ENCODE measurements at regions not wholly inside any gene's neighbourhood (a gene's known extent, or its start where the extent isn't known, plus 50 kb on each side); places are given as distances from the start of the nearest gene placed in this dataset.

GRCh38 chr1:29425631-29426030, 189.3 kb downstream of the PTPRU start:
- Histone ChIP-seq H3K4me1 (ENCODE audit: control insufficient read depth, insufficient read depth, low read length) (no peaks in the 10 kb centered on the region), H3K27ac (ENCODE audit: control insufficient read depth, insufficient read depth) (no peak overlapping the region), H3K9me3 (replicated peaks; ENCODE audit: control insufficient read depth, insufficient read depth, low read length) (no peaks in the 10 kb centered on the region; the same call in 2 of the 3 replicates), H3K4me2 (ENCODE audit: control insufficient read depth, insufficient read depth) (no peak overlapping the region), H3K79me2 (ENCODE audit: control insufficient read depth, insufficient read depth, low read length) (no peaks in the 10 kb centered on the region), H3K36me3 (ENCODE audit: control insufficient read depth in 2 of 2, insufficient read depth in 2 of 2, low read length in 1 of 2) (no peaks in the 10 kb centered on the region), H2AFZ (ENCODE audit: control insufficient read depth, low read depth, low read length) (no peak overlapping the region), H3K4me3 (no peak overlapping the region), H3K27me3 (replicated peaks in 1 of 2; ENCODE audit: control insufficient read depth in 2 of 2, insufficient read depth in 2 of 2, low read length in 1 of 2) (no peaks in the 10 kb centered on the region; a peak in 1 of 4 replicates), H4K20me1 (ENCODE audit: control insufficient read depth, insufficient read depth) (no peaks in the 10 kb centered on the region), H3K9ac (ENCODE audit: control insufficient read depth, insufficient read depth, low read length) (no peak overlapping the region)
- 93% methylated on average over 2 of the region's 2 CpGs for WGBS (ENCODE audit: insufficient coverage, insufficient replicate concordance, low lambda C conversion rate, missing lambda C conversion rate)
- TF ChIP-seq RB1 (IDR thresholded peaks at IDR 0.05; ENCODE audit: borderline replicate concordance) (no peak), BRCA1 (IDR thresholded peaks at IDR 0.05; ENCODE audit: low read depth, low read length) (no peak), DPF2 (IDR thresholded peaks at IDR 0.05) (no peak), FOXK2 (IDR thresholded peaks at IDR 0.05) (no peak), ZBED1 (IDR thresholded peaks at IDR 0.05; ENCODE audit: borderline replicate concordance) (no peak), ZZZ3 (IDR thresholded peaks at IDR 0.05; ENCODE audit: control insufficient read depth, insufficient read length, low read depth) (no peak), SREBF1 (IDR thresholded peaks at IDR 0.05; ENCODE audit: low read length) (no peak), SUZ12 (IDR thresholded peaks at IDR 0.05; ENCODE audit: unreplicated experiment) (no peak), STAT1 (conservative IDR thresholded peaks at IDR 0.05) (no peak), CUX1 (IDR thresholded peaks at IDR 0.05; ENCODE audit: insufficient replicate concordance, low read depth, low read length) (no peak), STAT3 (IDR thresholded peaks at IDR 0.05; ENCODE audit: low read depth, low read length) (no peak)
- in situ Hi-C loops (cut with MboI) = no loop called here
- CTCF ChIA-PET = no interaction called here
- SMC1A ChIA-PET (ENCODE audit: uncharacterized antibody, unreplicated experiment) = no interaction called here
- RAD21 ChIA-PET (ENCODE audit: unreplicated experiment) = no interaction called here
- DNase-seq (ENCODE audit: low read depth, low spot score) = no peak
- intact Hi-C loops (cut with micrococcal nuclease; ENCODE audit: unreplicated experiment) = no loop called here
- no peak for ATAC-seq
- POLR2A ChIA-PET = no interaction called here
- no peak for FAIRE-seq
- no TSS peak for BruUV-seq (replicated peaks)
